HG03066 (cell line): ENCODE measurements at regions not wholly inside any gene's neighbourhood (a gene's known extent, or its start where the extent isn't known, plus 50 kb on each side); places are given as distances from the start of the nearest gene placed in this dataset.

Source experiments
- ATAC-seq: cut with Tn5 transposase; IDR thresholded peaks from one replicate; pipeline ENCODE4 v1.9.1; 2021; ENCODE audit warnings: low read depth; ENCODE audit not compliant: unreplicated experiment

DNA sequence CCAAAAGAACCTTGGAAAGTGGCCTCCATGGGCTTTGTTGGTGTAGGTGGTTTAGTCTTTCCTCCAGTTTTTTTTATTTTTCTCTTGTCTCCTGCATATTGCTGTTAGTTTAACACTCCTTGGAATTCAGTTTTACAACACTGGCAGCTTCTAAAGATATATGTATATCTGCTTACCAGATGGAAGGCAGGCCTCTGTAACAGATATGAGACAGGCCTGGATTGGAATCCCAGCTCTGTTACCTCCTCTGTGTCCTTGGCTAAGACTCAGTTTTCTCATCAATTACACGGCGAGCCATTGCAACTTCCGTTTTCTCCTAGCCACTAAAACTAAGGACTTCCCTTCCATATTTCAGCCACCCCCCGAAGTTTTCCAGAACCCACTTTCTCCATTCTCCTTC, 133.4 kb upstream of the SMAD1 start:
- no peak for ATAC-seq

DNA sequence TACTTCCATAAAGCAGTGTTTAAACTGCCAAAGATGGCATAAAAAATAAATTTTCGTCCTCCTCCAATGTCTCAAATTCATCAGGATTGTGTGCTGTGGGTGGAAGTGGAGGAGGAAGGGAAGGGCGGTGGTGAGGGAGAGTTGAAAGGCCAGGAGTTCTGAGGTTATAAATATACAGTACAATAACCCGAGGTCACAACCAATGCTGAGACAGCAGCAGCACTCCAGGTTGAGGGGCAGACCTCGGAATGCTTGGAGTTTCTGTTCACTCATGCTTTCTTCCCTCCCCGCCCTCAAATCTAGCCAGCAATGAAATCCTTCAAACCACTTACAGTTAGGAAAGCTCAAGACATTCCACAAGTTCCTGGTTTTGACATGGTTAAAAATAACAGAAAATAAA, 134.0 kb upstream of the SMAD1 start:
- ATAC-seq: no peak

DNA sequence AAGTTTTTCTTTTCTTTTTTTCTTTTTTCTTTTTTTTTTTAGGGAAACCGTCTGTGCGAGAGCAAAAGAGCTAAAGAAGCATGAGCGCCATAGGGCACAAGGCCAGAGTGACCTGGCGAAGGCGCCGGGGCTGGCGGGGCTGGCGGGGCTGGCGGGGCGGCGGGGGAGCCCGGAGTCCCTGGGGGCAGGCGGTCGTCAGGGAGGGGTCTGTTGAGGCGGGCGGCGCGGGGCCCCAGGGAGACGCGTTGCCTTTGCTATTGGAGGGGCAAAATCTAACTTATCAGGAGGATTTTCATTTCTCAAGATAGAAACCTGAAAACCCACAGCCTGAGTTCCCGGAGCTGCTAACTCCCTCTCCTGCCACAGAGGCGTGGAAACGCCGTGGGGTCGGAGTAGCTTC, 135.6 kb upstream of the SMAD1 start:
- ATAC-seq: no peak

DNA sequence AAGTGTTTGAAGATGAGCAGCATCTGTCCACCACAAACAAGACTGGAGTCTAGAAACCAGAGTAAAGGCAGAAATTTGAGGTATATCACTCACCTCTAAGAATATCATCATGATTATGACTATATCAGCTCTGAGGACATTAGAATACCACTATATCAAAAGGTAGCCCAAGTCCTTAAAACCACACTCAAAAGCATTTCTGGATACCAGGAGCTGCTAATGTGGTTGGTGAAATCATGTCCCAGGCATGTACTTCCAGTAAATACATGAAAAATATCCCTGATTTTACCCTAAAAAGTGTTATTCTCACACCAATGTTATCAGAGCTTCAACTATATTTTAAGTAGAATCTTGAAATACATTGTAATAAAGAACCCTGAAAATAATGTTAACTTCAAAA, 136.3 kb upstream of the SMAD1 start:
- no peak for ATAC-seq

DNA sequence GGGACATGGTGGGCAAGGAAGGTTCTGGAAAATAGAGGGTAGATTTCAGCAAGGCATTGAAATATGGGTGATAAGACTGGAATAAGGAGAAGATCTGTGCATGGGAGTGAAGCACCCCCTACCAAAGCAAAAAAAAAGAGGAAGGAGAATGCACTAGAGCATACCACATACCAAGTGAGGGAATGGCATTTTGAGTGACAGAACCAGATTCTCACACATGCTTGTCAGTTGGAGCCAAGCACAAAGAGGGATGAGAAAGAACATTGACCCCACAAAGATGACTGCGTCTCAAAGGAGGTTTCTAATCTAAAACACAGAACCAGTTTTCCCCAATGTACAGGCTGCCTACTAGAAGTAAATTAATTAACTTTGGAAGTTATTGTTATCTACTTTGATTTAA, 140.3 kb upstream of the SMAD1 start:
- no peak for ATAC-seq

DNA sequence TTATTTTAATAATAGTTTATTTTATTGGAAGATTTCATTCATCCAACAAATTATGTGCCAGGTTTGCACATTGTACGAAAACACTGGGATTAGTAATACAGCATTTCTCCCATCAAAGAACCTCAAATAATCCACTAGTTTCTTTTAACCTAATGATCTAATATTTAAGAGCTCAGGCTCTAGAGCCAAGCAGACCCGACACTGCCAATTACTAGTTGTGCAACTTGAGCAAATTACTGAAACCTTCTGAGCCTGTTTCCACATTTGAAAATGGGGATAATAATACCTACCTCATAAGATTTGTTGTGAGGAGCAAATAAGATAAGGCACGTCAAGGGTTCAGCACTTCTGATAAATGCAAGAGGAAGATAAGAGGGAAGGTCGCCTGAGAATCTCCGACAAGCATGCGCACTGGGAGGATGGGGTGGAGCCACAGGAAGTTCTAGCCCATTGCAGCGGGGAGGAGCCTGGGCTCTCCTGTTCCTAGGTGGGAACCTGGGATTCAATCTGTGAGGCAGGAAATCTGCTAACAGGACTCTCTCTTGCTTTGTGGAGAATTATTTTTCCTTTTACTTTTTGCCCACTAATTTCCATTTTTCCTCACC, 141.5 kb upstream of the SMAD1 start:
- no peak for ATAC-seq

DNA sequence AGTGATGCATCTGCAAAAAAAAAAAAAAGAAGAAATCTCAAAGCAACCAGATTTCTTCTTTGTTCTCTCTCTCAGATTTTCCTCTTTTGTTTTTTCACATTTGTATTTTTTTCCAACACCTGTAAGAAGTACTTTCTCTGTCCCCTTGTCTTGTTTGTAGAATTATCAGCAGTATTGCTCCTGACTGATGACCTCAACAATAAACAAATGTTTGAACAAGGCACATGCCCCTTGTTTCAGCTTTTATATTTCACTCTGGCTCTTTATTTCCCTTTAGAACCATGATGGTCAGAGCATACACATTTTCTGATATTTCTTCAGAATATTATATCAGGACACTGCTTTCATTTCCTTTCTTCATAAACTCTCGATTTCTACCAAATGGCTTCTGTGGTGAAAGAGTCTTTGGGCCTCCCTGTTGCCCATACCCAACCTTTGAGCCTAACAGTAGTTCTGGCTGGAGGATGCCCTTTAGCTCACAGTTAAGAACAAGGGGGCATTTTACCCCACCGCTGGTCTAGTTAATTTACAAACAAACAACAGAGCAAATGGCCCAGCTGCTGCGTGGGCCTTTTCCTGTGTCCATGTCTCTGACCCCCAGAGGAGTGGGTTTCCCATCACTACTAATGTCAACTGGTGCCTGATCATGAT, 142.5 kb upstream of the SMAD1 start:
- ATAC-seq: no peak

DNA sequence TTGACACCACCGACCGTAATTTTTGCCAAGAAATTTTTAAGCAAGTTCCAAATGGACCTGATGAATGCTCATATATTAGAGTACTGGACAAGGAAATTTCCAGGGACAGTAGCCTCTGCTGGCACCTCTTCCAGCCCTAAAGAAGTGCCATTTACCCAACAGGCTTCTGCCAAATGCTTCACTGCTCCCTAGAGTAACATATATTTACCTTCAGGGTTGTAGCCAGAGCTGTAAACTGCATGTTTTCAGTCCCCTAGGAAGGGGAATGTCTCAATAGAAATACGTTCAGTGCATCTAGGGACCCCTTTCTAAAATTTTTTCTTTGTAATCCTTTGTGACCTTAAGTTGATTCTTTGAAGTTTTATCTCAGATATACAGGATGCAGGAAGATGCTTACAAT, 143.1 kb upstream of the SMAD1 start:
- ATAC-seq: no peak

DNA sequence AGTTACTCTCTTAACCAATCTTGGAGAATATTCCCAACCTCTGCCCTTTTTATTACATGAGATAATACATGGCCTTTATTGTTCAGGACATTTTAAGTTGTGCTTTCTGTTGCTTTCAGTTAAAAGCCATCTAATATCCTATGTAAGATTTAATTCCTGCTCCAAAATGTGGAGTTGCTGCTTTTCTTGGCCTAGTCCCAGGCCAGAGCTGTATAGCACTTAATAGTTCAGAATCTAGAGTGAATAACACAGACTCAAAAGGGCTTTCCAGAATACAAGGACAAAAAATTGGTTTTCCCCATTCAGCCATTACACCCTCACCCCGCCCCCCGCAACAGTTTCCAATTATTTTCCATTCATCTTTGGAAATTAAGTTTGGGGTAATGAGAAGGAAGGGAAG, 144.3 kb upstream of the SMAD1 start:
- no peak for ATAC-seq

DNA sequence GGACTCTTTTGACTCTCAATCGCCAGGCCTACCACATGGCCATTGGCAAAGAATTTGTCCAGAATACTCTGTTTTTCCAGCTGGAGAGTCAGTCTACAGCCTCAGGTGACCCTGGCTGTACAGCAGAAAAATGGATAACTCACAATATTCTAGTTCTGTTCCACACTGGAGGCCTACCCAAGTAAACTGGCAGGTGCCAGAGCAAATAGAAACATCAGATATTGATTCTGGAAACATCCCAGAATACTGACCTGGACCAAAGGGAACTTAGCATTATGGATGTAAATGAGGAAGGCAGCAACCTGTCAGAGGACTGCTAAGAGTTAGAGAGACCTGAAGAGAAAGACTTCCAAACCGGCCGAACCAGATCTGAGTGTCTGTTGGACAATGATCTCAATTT, 147.9 kb upstream of the SMAD1 start:
- no peak for ATAC-seq

DNA sequence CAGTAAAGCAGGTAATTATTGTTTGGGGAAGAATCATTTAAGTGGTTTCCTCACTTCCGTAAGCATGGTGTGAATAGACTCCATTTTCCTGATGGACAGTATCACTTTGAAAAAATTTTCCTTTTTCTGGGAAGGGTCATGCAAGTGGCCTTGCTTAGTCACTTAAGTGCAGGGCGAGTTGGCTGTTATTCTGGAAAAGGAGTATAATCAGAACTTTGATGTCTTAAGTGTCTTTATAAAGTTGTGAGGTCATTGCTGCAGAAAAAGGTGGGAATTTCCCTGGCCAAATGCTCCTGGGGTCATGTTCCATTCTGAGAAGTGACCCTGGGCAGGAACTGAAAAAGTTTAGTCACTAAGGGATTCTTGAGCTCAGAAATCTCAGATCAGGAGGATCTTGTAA, 146.1 kb upstream of the OTUD4 start:
- ATAC-seq: no peak

DNA sequence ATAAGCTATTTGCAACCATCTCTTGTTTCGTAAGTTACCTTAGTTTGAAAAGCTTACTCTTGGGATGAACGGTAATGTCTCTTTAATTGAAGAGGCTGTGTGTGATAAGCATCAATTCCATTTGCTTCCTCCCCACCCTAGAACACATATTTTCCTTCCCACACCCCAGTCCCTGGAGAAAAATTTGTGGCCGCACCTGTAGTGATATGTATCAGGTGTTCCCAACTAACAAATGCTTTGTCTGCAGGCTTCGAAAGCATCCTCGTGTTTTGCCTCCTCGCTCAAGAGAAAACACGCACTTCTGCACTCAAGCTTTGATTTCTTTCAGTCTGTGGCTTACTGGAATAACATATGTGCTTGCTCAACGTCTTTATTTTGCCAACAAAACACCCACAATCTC, 143.8 kb upstream of the OTUD4 start:
- no peak for ATAC-seq

DNA sequence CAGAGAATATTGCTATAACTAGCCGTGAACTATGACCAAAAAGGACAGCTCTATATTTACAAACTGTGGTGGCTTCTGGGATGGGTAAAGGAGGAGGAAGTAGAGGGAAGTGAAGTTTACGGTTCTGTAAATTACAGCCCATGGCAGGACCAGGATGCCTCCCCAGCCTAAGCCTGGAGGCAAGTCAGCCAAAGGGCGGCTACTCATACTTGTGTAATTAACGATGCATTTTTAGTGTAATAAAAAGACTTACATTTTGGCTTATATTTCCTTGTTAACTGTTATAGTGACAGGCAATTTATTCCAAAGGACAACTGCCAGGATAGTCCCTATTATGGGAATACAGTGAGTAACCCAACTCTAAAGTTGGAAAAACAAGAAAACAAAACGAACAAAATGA, 139.9 kb upstream of the OTUD4 start:
- no peak for ATAC-seq

DNA sequence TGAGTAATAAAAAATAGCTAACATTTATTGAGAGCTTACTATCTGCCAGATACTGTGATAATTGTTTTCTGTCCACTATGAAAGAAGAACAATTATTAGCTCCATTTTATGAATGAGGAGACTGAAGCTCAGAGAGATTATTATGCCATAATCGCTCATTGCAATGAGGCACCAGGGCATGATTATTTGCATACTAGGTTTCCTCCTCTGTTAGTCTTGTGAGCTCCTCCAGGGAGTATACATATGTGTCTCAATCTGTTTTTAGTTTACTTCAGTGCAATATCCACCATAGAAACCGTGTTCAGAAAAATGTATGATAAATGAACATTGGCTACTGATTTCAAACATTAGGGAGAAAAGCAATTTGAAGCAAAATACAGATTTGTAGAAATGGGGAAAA, 139.4 kb upstream of the OTUD4 start:
- no peak for ATAC-seq

DNA sequence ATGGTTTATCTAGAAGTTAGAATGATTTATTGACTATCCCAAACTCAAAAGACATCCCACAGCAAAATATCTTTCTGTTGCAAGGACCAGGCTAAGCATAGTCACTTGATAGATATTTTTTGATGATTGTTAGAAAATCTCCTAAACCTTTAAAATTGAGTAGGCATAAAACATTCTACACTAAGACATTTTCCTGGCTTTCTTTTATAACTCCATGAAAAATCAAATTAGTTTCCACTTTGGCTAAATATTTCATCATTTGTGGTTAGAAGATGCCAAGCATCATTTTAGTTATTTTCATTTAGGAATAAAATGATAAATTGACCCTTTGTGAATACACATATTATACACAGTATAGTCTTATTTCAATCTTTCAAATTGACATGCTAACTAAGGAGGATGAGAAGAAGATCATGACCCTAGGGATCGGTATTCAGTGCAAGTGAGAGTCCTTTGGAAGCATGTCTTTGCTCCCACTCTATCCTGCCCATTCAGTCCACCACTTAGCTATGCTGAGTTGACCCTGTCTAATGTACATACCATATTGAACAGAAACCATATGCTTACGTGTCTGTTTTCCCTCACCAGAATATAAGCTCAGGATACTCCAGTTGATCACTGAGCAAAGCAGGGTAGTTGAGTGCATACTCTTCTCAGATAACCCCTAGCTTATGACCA, 136.6 kb upstream of the OTUD4 start:
- no peak for ATAC-seq

DNA sequence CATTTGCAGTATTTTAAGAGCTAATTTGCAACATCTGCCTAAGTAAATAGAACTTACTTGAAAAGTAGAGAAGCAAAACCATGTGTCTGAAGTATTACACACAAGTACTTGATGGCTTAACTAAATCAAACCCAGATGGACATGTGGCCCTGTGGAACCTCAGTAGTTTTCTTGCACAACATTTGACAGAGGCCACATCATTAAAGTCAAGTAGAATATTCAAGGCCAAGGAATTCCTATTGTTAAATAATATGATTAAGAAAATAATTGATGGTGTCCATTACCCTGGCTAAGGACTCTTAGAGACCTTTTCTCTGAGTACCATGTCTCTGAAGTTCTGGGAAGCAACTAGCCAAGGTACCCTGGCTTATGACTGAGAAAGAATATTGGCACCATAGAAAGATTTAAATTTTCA, 135.4 kb upstream of the OTUD4 start:
- no peak for ATAC-seq

DNA sequence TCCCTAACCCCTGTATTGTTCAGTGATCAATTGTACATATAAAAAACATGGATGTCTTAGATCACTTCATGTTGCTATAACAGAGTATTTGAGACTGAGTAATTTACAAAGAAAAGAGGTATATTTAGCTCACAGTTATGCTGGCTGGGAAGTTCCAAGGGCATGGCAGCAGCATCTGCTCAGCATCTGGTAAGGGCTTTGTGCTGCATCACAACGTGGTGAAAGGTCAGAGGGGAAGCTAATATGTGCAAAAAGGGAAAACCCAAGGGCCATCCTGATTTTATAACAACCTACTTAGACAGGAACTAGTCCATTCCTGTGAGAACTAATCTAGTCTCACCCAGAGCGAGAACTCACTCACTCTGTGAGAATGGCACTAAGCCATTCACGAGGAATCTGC, 128.2 kb upstream of the OTUD4 start:
- no peak for ATAC-seq

DNA sequence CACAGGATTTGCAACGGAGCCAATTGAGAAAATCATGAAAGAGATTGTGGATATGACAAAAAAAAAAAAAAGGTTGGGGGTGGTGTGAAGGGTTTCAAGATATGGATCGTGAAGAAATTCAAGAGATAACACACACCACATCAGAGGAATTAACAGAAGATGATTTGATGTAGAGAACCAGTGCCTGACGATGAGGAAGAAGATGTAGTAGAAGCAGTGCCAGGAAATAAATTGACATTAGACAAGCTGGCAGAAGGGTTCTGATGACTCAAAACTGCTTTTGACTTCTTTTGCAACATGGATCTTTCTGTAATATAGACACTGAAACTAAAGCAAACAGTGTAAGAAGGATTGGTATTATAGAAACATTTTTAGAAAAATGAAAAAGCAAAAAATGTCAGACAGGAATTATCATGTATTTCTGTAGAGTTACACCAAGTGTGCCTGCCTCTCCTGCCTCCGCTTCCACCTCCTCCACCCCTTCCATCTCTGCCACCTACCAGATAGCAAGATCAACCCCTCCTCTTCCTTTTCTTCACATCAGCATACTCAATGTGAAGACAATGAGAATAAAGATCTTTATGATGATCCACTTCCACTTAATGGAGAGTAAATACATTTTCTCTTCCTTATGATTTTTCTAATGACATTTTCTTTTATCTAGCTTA, 127.5 kb upstream of the OTUD4 start:
- no peak for ATAC-seq

DNA sequence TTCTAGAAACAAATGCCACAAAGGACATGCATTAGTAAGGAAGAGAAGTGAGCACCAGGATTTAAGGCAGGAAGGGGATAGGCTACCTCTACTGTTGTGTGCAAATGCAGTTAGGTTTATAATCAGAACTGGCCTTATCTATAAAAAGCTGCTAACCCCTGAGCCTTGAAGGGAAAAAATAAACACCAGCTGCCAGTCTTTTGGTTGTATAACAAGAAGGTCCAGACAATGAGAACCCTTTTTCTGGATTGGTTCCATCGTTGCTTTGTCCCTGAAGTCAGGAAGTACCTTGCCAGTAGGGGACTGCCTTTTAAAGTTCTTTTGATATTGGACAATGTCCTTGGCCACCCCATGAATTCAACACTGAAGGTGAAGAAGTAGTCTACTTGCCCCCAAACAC, 126.7 kb upstream of the OTUD4 start:
- no peak for ATAC-seq

DNA sequence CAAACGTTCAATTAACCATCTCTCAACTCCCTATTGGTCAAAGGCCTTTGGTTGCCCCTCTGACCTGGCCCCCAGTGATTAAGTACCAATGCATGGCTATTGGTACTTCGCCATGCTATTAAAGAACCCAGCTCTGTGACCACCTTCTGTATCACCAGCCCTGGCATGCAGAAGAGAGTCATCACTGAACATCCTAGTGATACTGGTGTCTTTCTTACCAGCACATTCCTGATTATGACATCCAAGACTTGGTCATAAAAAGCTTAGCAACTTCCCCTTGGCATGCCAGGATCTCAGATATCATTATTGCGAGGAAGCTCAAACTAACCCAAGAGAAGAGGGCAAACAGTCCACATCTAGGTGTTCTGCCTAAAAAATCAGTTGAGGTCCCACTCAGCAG, 122.3 kb upstream of the OTUD4 start:
- ATAC-seq: no peak

DNA sequence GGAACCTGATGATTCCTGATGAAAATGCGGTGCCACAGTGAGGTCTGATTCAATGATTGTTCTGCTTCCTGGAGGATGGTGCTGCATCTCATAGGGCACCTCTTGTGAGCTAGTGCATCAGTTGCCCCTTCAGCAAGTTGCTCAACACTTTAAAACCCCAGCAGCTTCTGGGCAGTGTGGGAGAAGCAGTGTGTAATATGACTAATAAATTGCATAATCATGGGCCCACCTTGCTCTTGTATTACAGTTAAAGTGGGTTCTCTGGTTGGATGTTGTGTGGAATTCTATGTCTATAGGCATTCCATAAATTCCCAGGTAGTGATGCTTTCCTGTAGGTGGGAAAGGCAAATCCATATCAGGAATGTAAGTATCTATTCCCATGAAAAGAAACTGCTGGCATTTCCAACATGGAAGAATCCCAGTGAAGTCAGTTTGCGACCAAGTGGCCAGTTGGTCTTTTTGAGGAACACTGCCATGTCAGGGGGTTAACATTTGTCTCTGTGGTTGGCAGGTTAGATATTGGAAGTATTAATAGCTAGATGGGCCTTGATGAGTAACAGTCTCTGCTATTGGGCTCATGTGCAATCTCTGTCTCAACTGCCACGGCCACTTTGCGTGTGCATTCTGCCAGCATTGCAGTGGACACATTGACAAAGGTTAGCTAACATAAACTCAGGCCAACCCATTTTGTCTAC, 121.1 kb upstream of the OTUD4 start:
- no peak for ATAC-seq
